GM23338 (cell line): ENCODE measurements at regions not wholly inside any gene's neighbourhood (a gene's known extent, or its start where the extent isn't known, plus 50 kb on each side); places are given as distances from the start of the nearest gene placed in this dataset.

ENCODE experiments used
- ATAC-seq: fragments of 200-7000 bp; cut with Tn5 transposase; 3 replicates; pipeline ENCODE4 v1.9.1; 2020
- DNase-seq: peaks from one replicate; pipeline ENCODE4 v3.0.0-alpha.2; 2015; ENCODE audit warnings: low spot score
- H2AFZ ChIP-seq: fragments of 200-600 bp; sonication (generic); 2 replicates; pipeline ENCODE4 v1.8.0; 2016; ENCODE audit warnings: antibody characterized with exemption, mild to moderate bottlenecking, moderate library complexity
- H3F3A ChIP-seq: fragments of 200-600 bp; sonication (generic); replicated peaks from 2 replicates; pipeline ENCODE4 v1.8.0; 2017; ENCODE audit warnings: antibody characterized with exemption, mixed run types, low read depth
- H3K27ac ChIP-seq: fragments of 200-600 bp; sonication (generic); 2 replicates; pipeline ENCODE4 v1.6.1; 2016; ENCODE audit warnings: low read depth
- H3K27me3 ChIP-seq: fragments of 200-600 bp; sonication (generic); 2 replicates; pipeline ENCODE4 v1.8.0; 2016; ENCODE audit warnings: mild to moderate bottlenecking, mixed run types, moderate library complexity; ENCODE audit not compliant: insufficient read depth
- H3K36me3 ChIP-seq: fragments of 200-600 bp; sonication (generic); 2 replicates; pipeline ENCODE4 v1.8.0; 2016; ENCODE audit warnings: mild to moderate bottlenecking; ENCODE audit not compliant: insufficient read depth
- H3K4me1 ChIP-seq: fragments of 200-600 bp; sonication (generic); 2 replicates; pipeline ENCODE4 v1.8.0; 2016; ENCODE audit warnings: mild to moderate bottlenecking, moderate library complexity; ENCODE audit not compliant: insufficient read depth
- H3K4me2 ChIP-seq: fragments of 200-600 bp; sonication (generic); 2 replicates; pipeline ENCODE4 v1.7.1; 2017; ENCODE audit warnings: mixed run types
- H3K4me3 ChIP-seq: fragments of 200-600 bp; sonication (generic); 2 replicates; pipeline ENCODE4 v1.6.1; 2016; ENCODE audit warnings: mixed run types
- H3K79me2 ChIP-seq: fragments of 200-600 bp; sonication (generic); replicated peaks from 2 replicates; pipeline ENCODE4 v1.8.0; 2017; ENCODE audit warnings: mild to moderate bottlenecking; ENCODE audit not compliant: insufficient read depth
- H3K9me2 ChIP-seq: fragments of 200-600 bp; sonication (generic); 2 replicates; pipeline ENCODE4 v1.8.0; 2017; ENCODE audit not compliant: insufficient read depth
- H4K20me1 ChIP-seq: fragments of 200-600 bp; sonication (generic); replicated peaks from 2 replicates; pipeline ENCODE4 v1.8.0; 2017; ENCODE audit warnings: mild to moderate bottlenecking; ENCODE audit not compliant: insufficient read depth
- H3K27ac Mint-ChIP-seq: 2 replicates; pipeline ENCODE4 v1.8.0; 2020; ENCODE audit warnings: inconsistent platforms, mild to moderate bottlenecking, moderate library complexity, mixed read lengths
- H3K27me3 Mint-ChIP-seq: 3 replicates; pipeline ENCODE4 v1.8.0; 2022; ENCODE audit warnings: low read depth, mild to moderate bottlenecking, moderate library complexity, mixed read lengths, inconsistent platforms; ENCODE audit not compliant: insufficient read depth, poor library complexity
- H3K36me3 Mint-ChIP-seq: 3 replicates; pipeline ENCODE4 v1.8.0; 2021; ENCODE audit warnings: low read depth, mild to moderate bottlenecking, inconsistent platforms, moderate library complexity, mixed read lengths
- H3K4me1 Mint-ChIP-seq: 3 replicates; pipeline ENCODE4 v1.8.0; 2020; ENCODE audit warnings: mild to moderate bottlenecking, inconsistent platforms, mixed read lengths
- H3K4me3 Mint-ChIP-seq: 3 replicates; pipeline ENCODE4 v1.8.0; 2021; ENCODE audit warnings: moderate library complexity, mild to moderate bottlenecking, inconsistent platforms, mixed read lengths
- H3K9me3 Mint-ChIP-seq: 3 replicates; pipeline ENCODE4 v1.8.0; 2020; ENCODE audit warnings: moderate library complexity, mild to moderate bottlenecking, inconsistent platforms, mixed read lengths
- CREB1 ChIP-seq: fragments of 250-450 bp; sonication (Bioruptor Pico); IDR thresholded peaks from 2 replicates; pipeline ENCODE4 v1.5.0; 2020; ENCODE audit warnings: low read depth, mild to moderate bottlenecking, moderate library complexity
- EZH2 ChIP-seq: fragments of 200-600 bp; sonication (generic); IDR thresholded peaks from one replicate; pipeline ENCODE4 v1.8.0; 2017; ENCODE audit warnings: antibody characterized with exemption, mild to moderate bottlenecking, low read depth; ENCODE audit not compliant: unreplicated experiment
- EZH2phosphoT487 ChIP-seq: fragments of 200-600 bp; sonication (generic); IDR thresholded peaks from one replicate; pipeline ENCODE4 v1.8.1; 2018; ENCODE audit warnings: antibody characterized with exemption; ENCODE audit not compliant: unreplicated experiment
- NANOG ChIP-seq: IDR thresholded peaks from 2 replicates; pipeline ENCODE4 v1.6.1; 2016; ENCODE audit warnings: antibody characterized with exemption, borderline replicate concordance
- POLR2AphosphoS5 ChIP-seq: IDR thresholded peaks from 2 replicates; pipeline ENCODE4 v1.6.1; 2016; ENCODE audit warnings: antibody characterized with exemption, low read depth
- ZNF114 ChIP-seq: fragments of 250-450 bp; sonication (Bioruptor Pico); IDR thresholded peaks from 2 replicates; pipeline ENCODE4 v1.5.0; 2020; ENCODE audit warnings: mild to moderate bottlenecking, moderate library complexity
- ZNF331 ChIP-seq: fragments of 250-450 bp; sonication (Bioruptor Pico); IDR thresholded peaks from 2 replicates; pipeline ENCODE4 v1.5.0; 2020; ENCODE audit warnings: low read depth, mild to moderate bottlenecking, moderate library complexity
- TF ChIP-seq, protein P1 (sequence below): IDR thresholded peaks from 2 replicates; pipeline ENCODE4 v1.6.1; 2016; ENCODE audit warnings: antibody characterized with exemption
- TF ChIP-seq, protein P2 (sequence below): IDR thresholded peaks from one replicate; pipeline ENCODE4 v1.6.1; 2018; ENCODE audit warnings: antibody characterized with exemption; ENCODE audit not compliant: unreplicated experiment
- TF ChIP-seq, protein P3 (sequence below), 2 experiments: fragments of 200-600 bp in 1 of 2; sonication (generic) in 1 of 2; conservative IDR thresholded peaks; 2 replicates each; pipeline versions ENCODE4 v1.5.1 to v1.6.1; 2016 to 2017; ENCODE audit warnings: antibody characterized with exemption in 2 of 2, low read depth in 2 of 2, mild to moderate bottlenecking in 2 of 2, moderate library complexity in 1 of 2

DNA sequence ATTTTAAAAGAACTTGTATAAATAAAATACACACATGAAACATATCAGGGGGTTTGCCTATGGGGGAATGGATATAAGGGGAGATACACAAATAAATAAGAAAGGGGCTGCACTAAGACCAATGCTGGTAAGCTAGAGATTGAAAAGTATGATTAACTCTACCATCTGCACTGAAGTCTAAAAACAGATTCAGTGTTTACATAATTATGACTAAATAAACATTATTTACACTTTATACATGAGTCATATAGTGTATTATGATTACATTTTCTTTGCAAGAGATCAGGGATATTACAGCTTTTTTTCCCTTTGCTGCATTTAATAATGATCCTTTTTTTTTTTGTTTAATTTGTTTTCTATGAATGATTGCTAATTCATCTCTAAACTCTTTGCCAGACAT, 367.9 kb downstream of the TMEM38B start:
- Histone ChIP-seq H3K9me2 (0 out of 2 replicates have a peak, but pooled peaks cover 7% of the 10 kb centered on the region), H3K4me2 (no peak overlapping the region), H3K79me2 (no peaks in the 10 kb centered on the region), H3K36me3 (no peaks in the 10 kb centered on the region), H3F3A (no peaks in the 10 kb centered on the region), H2AFZ (no peak overlapping the region), H3K27me3 (no peaks in the 10 kb centered on the region), H3K27ac (no peak overlapping the region), H4K20me1 (no peaks in the 10 kb centered on the region), H3K4me3 (no peak overlapping the region), H3K4me1 (no peaks in the 10 kb centered on the region)
- no peak for DNase-seq
- Mint-ChIP-seq H3K4me3 (no peak overlapping the region), H3K36me3 (peaks cover 10% of the 10 kb centered on the region), H3K4me1 (peaks cover 2% of the 10 kb centered on the region; the same call in 1 of the 3 replicates), H3K9me3 (peaks cover 21% of the 10 kb centered on the region), H3K27me3 (peaks cover 5% of the 10 kb centered on the region), H3K27ac (no peak overlapping the region)
- TF ChIP-seq, protein P1, sequence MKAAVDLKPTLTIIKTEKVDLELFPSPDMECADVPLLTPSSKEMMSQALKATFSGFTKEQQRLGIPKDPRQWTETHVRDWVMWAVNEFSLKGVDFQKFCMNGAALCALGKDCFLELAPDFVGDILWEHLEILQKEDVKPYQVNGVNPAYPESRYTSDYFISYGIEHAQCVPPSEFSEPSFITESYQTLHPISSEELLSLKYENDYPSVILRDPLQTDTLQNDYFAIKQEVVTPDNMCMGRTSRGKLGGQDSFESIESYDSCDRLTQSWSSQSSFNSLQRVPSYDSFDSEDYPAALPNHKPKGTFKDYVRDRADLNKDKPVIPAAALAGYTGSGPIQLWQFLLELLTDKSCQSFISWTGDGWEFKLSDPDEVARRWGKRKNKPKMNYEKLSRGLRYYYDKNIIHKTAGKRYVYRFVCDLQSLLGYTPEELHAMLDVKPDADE: no peak
- TF ChIP-seq EZH2phosphoT487: no peak
- TF ChIP-seq POLR2AphosphoS5: no peak
- ATAC-seq: no peak

DNA sequence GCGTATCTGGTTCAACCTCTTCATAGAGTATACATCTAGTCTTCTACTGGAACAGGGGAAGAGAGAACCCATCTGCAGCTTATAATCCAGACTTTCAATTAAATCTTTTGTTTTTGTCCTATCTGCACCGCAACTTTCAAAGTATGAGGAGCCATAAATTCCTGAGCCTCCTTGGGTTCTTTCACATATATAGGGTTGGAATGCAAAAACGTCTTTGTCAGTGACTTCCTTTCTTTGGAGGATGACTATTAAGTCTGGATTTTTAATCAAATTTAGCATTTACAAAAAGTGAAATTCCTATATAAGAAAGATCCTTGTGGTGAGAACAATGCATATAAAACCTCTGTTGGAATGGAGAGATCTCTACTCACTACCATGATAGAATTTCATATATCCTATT, 370.8 kb downstream of the TMEM38B start:
- Mint-ChIP-seq H3K36me3 (peaks cover 2% of the 10 kb centered on the region; the same call in 2 of the 3 replicates), H3K27ac (no peak overlapping the region), H3K9me3 (peaks cover 9% of the 10 kb centered on the region), H3K4me1 (peaks cover 2% of the 10 kb centered on the region; the same call in 1 of the 3 replicates), H3K27me3 (no peaks in the 10 kb centered on the region), H3K4me3 (no peak overlapping the region)
- no peaks in the 10 kb centered on the region for H3F3A ChIP-seq
- no peaks in the 10 kb centered on the region for H4K20me1 ChIP-seq
- no peak overlapping the region for H3K27ac ChIP-seq
- no peaks in the 10 kb centered on the region for H3K4me1 ChIP-seq
- ATAC-seq: no peak
- no peak overlapping the region for H2AFZ ChIP-seq
- no peak overlapping the region for H3K4me3 ChIP-seq
- H3K9me2 ChIP-seq: peaks cover 20% of the 10 kb centered on the region; the same call in 1 of the 2 replicates
- no peak for DNase-seq
- no peaks in the 10 kb centered on the region for H3K27me3 ChIP-seq
- no peaks in the 10 kb centered on the region for H3K79me2 ChIP-seq
- H3K36me3 ChIP-seq: no peaks in the 10 kb centered on the region
- no peak overlapping the region for H3K4me2 ChIP-seq
- TF ChIP-seq ZNF114 (CRISPR knock-in tag) (no peak), NANOG (no peak), EZH2phosphoT487 (no peak), CREB1 (CRISPR knock-in tag) (no peak), EZH2 (no peak), ZNF331 (CRISPR knock-in tag) (no peak), POLR2AphosphoS5 (no peak)
- TF ChIP-seq, protein P1: no peak
- TF ChIP-seq, protein P2, sequence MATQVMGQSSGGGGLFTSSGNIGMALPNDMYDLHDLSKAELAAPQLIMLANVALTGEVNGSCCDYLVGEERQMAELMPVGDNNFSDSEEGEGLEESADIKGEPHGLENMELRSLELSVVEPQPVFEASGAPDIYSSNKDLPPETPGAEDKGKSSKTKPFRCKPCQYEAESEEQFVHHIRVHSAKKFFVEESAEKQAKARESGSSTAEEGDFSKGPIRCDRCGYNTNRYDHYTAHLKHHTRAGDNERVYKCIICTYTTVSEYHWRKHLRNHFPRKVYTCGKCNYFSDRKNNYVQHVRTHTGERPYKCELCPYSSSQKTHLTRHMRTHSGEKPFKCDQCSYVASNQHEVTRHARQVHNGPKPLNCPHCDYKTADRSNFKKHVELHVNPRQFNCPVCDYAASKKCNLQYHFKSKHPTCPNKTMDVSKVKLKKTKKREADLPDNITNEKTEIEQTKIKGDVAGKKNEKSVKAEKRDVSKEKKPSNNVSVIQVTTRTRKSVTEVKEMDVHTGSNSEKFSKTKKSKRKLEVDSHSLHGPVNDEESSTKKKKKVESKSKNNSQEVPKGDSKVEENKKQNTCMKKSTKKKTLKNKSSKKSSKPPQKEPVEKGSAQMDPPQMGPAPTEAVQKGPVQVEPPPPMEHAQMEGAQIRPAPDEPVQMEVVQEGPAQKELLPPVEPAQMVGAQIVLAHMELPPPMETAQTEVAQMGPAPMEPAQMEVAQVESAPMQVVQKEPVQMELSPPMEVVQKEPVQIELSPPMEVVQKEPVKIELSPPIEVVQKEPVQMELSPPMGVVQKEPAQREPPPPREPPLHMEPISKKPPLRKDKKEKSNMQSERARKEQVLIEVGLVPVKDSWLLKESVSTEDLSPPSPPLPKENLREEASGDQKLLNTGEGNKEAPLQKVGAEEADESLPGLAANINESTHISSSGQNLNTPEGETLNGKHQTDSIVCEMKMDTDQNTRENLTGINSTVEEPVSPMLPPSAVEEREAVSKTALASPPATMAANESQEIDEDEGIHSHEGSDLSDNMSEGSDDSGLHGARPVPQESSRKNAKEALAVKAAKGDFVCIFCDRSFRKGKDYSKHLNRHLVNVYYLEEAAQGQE: no peak
- TF ChIP-seq, protein P3, sequence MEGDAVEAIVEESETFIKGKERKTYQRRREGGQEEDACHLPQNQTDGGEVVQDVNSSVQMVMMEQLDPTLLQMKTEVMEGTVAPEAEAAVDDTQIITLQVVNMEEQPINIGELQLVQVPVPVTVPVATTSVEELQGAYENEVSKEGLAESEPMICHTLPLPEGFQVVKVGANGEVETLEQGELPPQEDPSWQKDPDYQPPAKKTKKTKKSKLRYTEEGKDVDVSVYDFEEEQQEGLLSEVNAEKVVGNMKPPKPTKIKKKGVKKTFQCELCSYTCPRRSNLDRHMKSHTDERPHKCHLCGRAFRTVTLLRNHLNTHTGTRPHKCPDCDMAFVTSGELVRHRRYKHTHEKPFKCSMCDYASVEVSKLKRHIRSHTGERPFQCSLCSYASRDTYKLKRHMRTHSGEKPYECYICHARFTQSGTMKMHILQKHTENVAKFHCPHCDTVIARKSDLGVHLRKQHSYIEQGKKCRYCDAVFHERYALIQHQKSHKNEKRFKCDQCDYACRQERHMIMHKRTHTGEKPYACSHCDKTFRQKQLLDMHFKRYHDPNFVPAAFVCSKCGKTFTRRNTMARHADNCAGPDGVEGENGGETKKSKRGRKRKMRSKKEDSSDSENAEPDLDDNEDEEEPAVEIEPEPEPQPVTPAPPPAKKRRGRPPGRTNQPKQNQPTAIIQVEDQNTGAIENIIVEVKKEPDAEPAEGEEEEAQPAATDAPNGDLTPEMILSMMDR (conservative IDR thresholded peaks at IDR 0.05; ENCODE audit: low read depth in 2 of 2): no peak
